ENCODE measurements at regions not wholly inside any gene's neighbourhood (a gene's known extent, or its start where the extent isn't known, plus 50 kb on each side); places are given as distances from the start of the nearest gene placed in this dataset.
A peak's percentile ranks its signal among the peaks of the same experiment; 100 is the strongest.

DNA sequence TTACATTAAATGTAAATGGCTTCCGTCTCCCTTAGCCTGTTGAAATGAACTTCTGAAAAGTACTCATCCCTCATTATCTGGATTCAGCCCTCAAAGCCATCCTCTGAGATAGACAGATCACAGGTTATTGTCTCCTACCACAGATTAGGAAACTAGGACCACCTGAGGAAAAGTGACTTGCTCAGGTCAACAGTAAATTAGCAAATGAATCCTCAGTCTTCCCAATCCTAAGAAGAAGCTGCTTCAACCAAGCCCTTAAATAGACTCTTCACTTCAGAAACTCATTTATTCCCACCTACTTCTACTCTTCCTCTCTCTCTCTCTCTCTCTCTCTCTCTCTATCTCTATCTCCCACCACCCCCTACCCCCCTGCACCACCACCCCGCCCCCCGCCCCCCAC is 152.3 kb downstream of the DMRTA2 start (continued):
- TF ChIP-seq, protein P1, sequence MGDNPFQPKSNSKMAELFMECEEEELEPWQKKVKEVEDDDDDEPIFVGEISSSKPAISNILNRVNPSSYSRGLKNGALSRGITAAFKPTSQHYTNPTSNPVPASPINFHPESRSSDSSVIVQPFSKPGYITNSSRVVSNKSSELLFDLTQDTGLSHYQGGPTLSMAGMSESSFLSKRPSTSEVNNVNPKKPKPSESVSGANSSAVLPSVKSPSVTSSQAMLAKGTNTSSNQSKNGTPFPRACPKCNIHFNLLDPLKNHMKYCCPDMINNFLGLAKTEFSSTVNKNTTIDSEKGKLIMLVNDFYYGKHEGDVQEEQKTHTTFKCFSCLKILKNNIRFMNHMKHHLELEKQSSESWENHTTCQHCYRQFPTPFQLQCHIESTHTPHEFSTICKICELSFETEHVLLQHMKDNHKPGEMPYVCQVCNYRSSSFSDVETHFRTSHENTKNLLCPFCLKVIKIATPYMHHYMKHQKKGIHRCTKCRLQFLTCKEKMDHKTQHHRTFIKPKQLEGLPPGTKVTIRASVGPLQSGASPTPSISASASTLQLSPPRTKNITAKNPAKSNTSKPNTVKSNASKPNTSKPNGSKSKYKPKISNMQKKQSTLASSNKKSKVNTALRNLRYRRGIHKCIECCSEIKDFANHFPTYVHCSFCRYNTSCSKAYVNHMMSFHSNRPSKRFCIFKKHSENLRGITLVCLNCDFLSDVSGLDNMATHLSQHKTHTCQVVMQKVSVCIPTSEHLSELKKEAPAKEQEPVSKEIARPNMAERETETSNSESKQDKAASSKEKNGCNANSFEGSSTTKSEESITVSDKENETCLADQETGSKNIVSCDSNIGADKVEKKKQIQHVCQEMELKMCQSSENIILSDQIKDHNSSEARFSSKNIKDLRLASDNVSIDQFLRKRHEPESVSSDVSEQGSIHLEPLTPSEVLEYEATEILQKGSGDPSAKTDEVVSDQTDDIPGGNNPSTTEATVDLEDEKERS (tag by site-specific recombination; IDR thresholded peaks at IDR 0.05), result no peak
- TF ChIP-seq ZNF600 (tag by site-specific recombination; IDR thresholded peaks at IDR 0.05), result no peak

DNA sequence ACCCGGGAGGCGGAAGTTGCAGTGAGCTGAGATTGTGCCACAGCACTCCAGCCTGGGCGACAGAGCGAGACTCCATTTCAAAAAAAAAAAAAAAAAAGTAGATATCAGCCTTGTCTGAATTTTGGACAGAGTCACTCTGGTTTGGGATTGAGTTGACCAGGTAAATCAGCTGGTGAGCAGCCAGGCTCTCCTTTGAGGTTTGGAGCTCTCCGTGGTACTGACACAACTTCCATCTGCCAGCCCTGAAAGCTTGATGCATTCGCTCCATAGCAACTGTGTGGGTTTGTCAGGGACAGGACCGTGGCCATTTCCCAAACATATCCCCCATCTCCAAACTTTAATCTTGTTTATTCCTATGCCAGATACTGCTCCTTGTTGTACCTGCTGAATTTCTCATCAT is 155.2 kb downstream of the DMRTA2 start:
- ChIA-PET CTCF (interaction anchor here (0.6 kb wide), 1 partner anchor 13 kb away, joined by 5 read pairs; no protein-coding TSS in a partner anchor), POLR2A (interaction anchor here (0.7 kb wide), 1 partner anchor 454 kb away, joined by 5 read pairs; no protein-coding TSS in a partner anchor)
- Histone ChIP-seq H3K9me3 (ENCODE audit: control insufficient read depth, insufficient read depth, low read depth, low read length) (no peaks in the 10 kb centered on the region), H3K27ac (ENCODE audit: extremely low read depth, low read depth, low read length) (no peak overlapping the region), H3K4me1 (ENCODE audit: control insufficient read depth, insufficient read depth, low read length) (no peaks in the 10 kb centered on the region), H3K4me3 (ENCODE audit: low read depth, low read length) (no peak overlapping the region), H3K36me3 (ENCODE audit: control insufficient read depth in 2 of 2, insufficient read depth in 1 of 2, low read length in 2 of 2) (no peaks in the 10 kb centered on the region)
- TF ChIP-seq ZNF501 (tag by site-specific recombination; IDR thresholded peaks at IDR 0.05) (no peak), ZNF473 (tag by site-specific recombination; IDR thresholded peaks at IDR 0.05) (no peak), PRDM1 (tag by site-specific recombination; IDR thresholded peaks at IDR 0.05) (no peak), ZNF239 (tag by site-specific recombination; IDR thresholded peaks at IDR 0.05) (no peak), MZF1 (tag by site-specific recombination; IDR thresholded peaks at IDR 0.05; ENCODE audit: borderline replicate concordance) (no peak), ZNF670 (tag by site-specific recombination; IDR thresholded peaks at IDR 0.05; ENCODE audit: low read depth) (no peak)
- TF ChIP-seq, protein P2, sequence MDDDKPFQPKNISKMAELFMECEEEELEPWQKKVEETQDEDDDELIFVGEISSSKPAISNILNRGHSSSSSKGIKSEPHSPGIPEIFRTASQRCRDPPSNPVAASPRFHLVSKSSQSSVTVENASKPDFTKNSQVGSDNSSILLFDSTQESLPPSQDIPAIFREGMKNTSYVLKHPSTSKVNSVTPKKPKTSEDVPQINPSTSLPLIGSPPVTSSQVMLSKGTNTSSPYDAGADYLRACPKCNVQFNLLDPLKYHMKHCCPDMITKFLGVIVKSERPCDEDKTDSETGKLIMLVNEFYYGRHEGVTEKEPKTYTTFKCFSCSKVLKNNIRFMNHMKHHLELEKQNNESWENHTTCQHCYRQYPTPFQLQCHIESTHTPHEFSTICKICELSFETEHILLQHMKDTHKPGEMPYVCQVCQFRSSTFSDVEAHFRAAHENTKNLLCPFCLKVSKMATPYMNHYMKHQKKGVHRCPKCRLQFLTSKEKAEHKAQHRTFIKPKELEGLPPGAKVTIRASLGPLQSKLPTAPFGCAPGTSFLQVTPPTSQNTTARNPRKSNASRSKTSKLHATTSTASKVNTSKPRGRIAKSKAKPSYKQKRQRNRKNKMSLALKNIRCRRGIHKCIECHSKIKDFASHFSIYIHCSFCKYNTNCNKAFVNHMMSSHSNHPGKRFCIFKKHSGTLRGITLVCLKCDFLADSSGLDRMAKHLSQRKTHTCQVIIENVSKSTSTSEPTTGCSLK (tag by site-specific recombination; IDR thresholded peaks at IDR 0.05), result no peak
- TF ChIP-seq, protein P3, sequence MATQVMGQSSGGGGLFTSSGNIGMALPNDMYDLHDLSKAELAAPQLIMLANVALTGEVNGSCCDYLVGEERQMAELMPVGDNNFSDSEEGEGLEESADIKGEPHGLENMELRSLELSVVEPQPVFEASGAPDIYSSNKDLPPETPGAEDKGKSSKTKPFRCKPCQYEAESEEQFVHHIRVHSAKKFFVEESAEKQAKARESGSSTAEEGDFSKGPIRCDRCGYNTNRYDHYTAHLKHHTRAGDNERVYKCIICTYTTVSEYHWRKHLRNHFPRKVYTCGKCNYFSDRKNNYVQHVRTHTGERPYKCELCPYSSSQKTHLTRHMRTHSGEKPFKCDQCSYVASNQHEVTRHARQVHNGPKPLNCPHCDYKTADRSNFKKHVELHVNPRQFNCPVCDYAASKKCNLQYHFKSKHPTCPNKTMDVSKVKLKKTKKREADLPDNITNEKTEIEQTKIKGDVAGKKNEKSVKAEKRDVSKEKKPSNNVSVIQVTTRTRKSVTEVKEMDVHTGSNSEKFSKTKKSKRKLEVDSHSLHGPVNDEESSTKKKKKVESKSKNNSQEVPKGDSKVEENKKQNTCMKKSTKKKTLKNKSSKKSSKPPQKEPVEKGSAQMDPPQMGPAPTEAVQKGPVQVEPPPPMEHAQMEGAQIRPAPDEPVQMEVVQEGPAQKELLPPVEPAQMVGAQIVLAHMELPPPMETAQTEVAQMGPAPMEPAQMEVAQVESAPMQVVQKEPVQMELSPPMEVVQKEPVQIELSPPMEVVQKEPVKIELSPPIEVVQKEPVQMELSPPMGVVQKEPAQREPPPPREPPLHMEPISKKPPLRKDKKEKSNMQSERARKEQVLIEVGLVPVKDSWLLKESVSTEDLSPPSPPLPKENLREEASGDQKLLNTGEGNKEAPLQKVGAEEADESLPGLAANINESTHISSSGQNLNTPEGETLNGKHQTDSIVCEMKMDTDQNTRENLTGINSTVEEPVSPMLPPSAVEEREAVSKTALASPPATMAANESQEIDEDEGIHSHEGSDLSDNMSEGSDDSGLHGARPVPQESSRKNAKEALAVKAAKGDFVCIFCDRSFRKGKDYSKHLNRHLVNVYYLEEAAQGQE (tag by site-specific recombination; IDR thresholded peaks at IDR 0.05), result peak; percentile 96

DNA sequence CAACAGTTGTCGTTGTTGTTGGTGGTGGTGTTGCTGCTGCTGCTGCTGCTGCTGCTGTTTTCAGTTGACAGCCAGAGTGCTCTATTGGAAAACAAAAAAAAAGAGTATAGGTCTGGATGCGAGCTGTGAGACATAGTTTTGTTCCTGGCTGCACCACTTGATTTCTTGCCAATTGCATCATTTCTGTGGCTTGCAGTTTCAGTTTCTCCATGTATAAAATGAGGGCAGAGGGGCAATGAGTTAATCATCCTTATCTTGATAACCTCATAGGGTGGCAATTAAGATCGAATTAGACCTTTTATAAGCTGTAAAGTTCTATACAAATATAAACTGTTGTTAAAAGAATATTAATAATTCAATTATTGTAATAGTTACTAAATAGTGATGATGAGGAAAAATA is 156.7 kb downstream of the DMRTA2 start:
- Histone ChIP-seq H3K27ac (ENCODE audit: extremely low read depth, low read depth, low read length) (no peak overlapping the region), H3K9me3 (ENCODE audit: control insufficient read depth, insufficient read depth, low read depth, low read length) (no peaks in the 10 kb centered on the region), H3K4me1 (ENCODE audit: control insufficient read depth, insufficient read depth, low read length) (no peaks in the 10 kb centered on the region), H3K36me3 (ENCODE audit: control insufficient read depth in 2 of 2, insufficient read depth in 1 of 2, low read length in 2 of 2) (no peaks in the 10 kb centered on the region), H3K4me3 (ENCODE audit: low read depth, low read length) (no peak overlapping the region)
- ChIA-PET CTCF (interaction anchor here (0.6 kb wide), 1 partner anchor 163 kb away, joined by 3 read pairs; no protein-coding TSS in a partner anchor), POLR2A (no interaction called here)
- TF ChIP-seq ZNF660 (tag by site-specific recombination; IDR thresholded peaks at IDR 0.05) (0 out of 2 replicates have a peak, but pooled peaks have one; percentile 28), ZNF792 (tag by site-specific recombination; IDR thresholded peaks at IDR 0.05) (no peak)
- TF ChIP-seq, protein P4, sequence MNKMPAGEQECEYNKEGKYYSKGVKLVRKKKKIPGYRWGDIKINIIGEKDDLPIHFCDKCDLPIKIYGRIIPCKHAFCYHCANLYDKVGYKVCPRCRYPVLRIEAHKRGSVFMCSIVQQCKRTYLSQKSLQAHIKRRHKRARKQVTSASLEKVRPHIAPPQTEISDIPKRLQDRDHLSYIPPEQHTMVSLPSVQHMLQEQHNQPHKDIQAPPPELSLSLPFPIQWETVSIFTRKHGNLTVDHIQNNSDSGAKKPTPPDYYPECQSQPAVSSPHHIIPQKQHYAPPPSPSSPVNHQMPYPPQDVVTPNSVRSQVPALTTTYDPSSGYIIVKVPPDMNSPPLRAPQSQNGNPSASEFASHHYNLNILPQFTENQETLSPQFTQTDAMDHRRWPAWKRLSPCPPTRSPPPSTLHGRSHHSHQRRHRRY (tag by site-specific recombination; IDR thresholded peaks at IDR 0.05), result no peak
- TF ChIP-seq, protein P5, sequence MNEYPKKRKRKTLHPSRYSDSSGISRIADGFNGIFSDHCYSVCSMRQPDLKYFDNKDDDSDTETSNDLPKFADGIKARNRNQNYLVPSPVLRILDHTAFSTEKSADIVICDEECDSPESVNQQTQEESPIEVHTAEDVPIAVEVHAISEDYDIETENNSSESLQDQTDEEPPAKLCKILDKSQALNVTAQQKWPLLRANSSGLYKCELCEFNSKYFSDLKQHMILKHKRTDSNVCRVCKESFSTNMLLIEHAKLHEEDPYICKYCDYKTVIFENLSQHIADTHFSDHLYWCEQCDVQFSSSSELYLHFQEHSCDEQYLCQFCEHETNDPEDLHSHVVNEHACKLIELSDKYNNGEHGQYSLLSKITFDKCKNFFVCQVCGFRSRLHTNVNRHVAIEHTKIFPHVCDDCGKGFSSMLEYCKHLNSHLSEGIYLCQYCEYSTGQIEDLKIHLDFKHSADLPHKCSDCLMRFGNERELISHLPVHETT (tag by site-specific recombination; IDR thresholded peaks at IDR 0.05), result no peak
